B cell (primary cell): ENCODE measurements at regions not wholly inside any gene's neighbourhood (a gene's known extent, or its start where the extent isn't known, plus 50 kb on each side); places are given as distances from the start of the nearest gene placed in this dataset.

ENCODE experiments used
- ATAC-seq: fragments of 200-7000 bp; cut with Tn5 transposase; one replicate; pipeline ENCODE4 v1.10.0; 2021; ENCODE audit warnings: low read depth, mild to moderate bottlenecking, moderate number of reproducible peaks, moderate library complexity
- CTCF ChIA-PET: fragments of 350-600 bp; sonication (Branson Sonifier 250); formaldehyde crosslinking; loops from one replicate; lab custom pipeline; 2021; ENCODE audit warnings: antibody characterized with exemption, inconsistent platforms; lab: Charles Lee
- POLR2A ChIA-PET: fragments of 350-600 bp; sonication (Branson Sonifier 250); formaldehyde crosslinking; loops from one replicate; lab custom pipeline; 2021; ENCODE audit warnings: antibody characterized with exemption; lab: Charles Lee
- DNase-seq: peaks from one replicate; pipeline ENCODE4 v3.0.0; 2013
- H2AFZ ChIP-seq: 2 replicates; pipeline ENCODE4 v1.6.1; 2012; ENCODE audit warnings: mild to moderate bottlenecking, low read depth, low read length; ENCODE audit not compliant: insufficient read depth, poor library complexity, severe bottlenecking
- H3K27ac ChIP-seq, 2 donors: 1 replicate in 1 of 2; 2 replicates in 1 of 2; pipeline ENCODE4 v1.5.1; 2012 to 2013; ENCODE audit warnings: low read length in 2 of 2, mild to moderate bottlenecking in 2 of 2, moderate library complexity in 1 of 2
- H3K27me3 ChIP-seq, 4 experiments: fragments of 200-600 bp in 1 of 4; sonication (generic) in 1 of 4; replicated peaks in 1 of 4; 1 replicate in 2 of 4; 2 replicates in 2 of 4; pipeline versions ENCODE4 v1.6.1 to v1.7.0; 2013 to 2016; ENCODE audit warnings: low read length in 3 of 4, mild to moderate bottlenecking in 2 of 4, mixed read lengths in 1 of 4, moderate library complexity in 1 of 4; ENCODE audit not compliant: insufficient read depth in 4 of 4, control insufficient read depth in 3 of 4; ENCODE audit errors: control extremely low read depth in 1 of 4
- H3K36me3 ChIP-seq, 2 experiments: replicated peaks in 1 of 2; 1 replicate in 1 of 2; 2 replicates in 1 of 2; pipeline versions ENCODE4 v1.6.1 to v1.7.1; 2013; ENCODE audit warnings: low read length in 1 of 2; ENCODE audit not compliant: insufficient read depth in 2 of 2, control insufficient read depth in 1 of 2; ENCODE audit errors: control extremely low read depth in 1 of 2, extremely low read depth in 1 of 2
- H3K4me1 ChIP-seq, 2 donors: fragments of 200-600 bp in 1 of 2; sonication (generic) in 1 of 2; 1 replicate in 1 of 2; 2 replicates in 1 of 2; pipeline versions ENCODE4 v1.5.1 to v1.6.1; 2013 to 2017; ENCODE audit warnings: low read length in 2 of 2; ENCODE audit not compliant: control insufficient read depth in 2 of 2, insufficient read depth in 2 of 2
- H3K4me2 ChIP-seq: replicated peaks from 2 replicates; pipeline ENCODE3; 2012; ENCODE audit warnings: mild to moderate bottlenecking, low read depth, low read length; ENCODE audit not compliant: poor library complexity, severe bottlenecking
- H3K4me3 ChIP-seq, 5 experiments: fragments of 200-600 bp in 1 of 5; sonication (generic) in 1 of 5; 1 replicate in 3 of 5; 2 replicates in 2 of 5; pipeline versions ENCODE4 v1.5.1 to v1.7.0; 2011 to 2016; ENCODE audit warnings: low read length in 4 of 5, mild to moderate bottlenecking in 4 of 5, low read depth in 2 of 5, control low read depth in 1 of 5, moderate library complexity in 1 of 5; ENCODE audit not compliant: insufficient read depth in 1 of 5; ENCODE audit errors: control extremely low read depth in 1 of 5, extremely low read depth in 1 of 5
- H3K79me2 ChIP-seq: fragments of 200-600 bp; sonication (generic); one replicate; pipeline ENCODE4 v1.6.0; 2016; ENCODE audit warnings: low read length; ENCODE audit not compliant: control insufficient read depth, insufficient read depth
- H3K9ac ChIP-seq: fragments of 200-600 bp; sonication (generic); 2 replicates; pipeline ENCODE4 v1.6.1; 2017; ENCODE audit warnings: mild to moderate bottlenecking, low read length, moderate library complexity
- H3K9me3 ChIP-seq, 3 donors: one replicate each; pipeline versions ENCODE4 v1.6.1 to v1.7.1; 2013; ENCODE audit warnings: low read length in 2 of 3; ENCODE audit not compliant: control insufficient read depth in 2 of 3, insufficient read depth in 1 of 3; ENCODE audit errors: control extremely low read depth in 1 of 3
- H4K20me1 ChIP-seq: 2 replicates; pipeline ENCODE4 v1.6.0; 2012; ENCODE audit warnings: mild to moderate bottlenecking, low read length; ENCODE audit not compliant: insufficient read depth, control insufficient read depth, poor library complexity, severe bottlenecking
- H3K27ac Mint-ChIP-seq: one replicate; pipeline ENCODE4 v1.8.0; 2021; ENCODE audit warnings: mixed read lengths
- H3K27me3 Mint-ChIP-seq: one replicate; pipeline ENCODE4 v1.8.0; 2021; ENCODE audit warnings: mixed read lengths
- H3K4me1 Mint-ChIP-seq: one replicate; pipeline ENCODE4 v1.8.0; 2021; ENCODE audit warnings: mixed read lengths
- H3K4me3 Mint-ChIP-seq: one replicate; pipeline ENCODE4 v1.8.0; 2021; ENCODE audit warnings: mixed read lengths
- H3K9me3 Mint-ChIP-seq: one replicate; pipeline ENCODE4 v1.8.0; 2022; ENCODE audit warnings: mixed read lengths; ENCODE audit not compliant: insufficient read depth
- EZH2 ChIP-seq: IDR thresholded peaks from 2 replicates; pipeline ENCODE4 v1.6.1; 2012; ENCODE audit warnings: borderline replicate concordance, low read depth, mild to moderate bottlenecking, moderate library complexity, low read length; ENCODE audit not compliant: insufficient read depth, poor library complexity, severe bottlenecking
- WGBS: methylation state at CpG from one replicate; pipeline ENCODE4 v1.1.5; 2013; ENCODE audit warnings: missing lambda C conversion rate; ENCODE audit not compliant: insufficient coverage; 5-methylcytosine and 5-hydroxymethylcytosine counted together
- intact Hi-C: fragments of 100-400 bp; cut with micrococcal nuclease; formaldehyde crosslinking; loops from one replicate; pipeline ENCODE4 v1.10.0; 2022
- TF ChIP-seq, protein P1 (sequence below): fragments of 200-600 bp; IDR thresholded peaks from one replicate; pipeline ENCODE4 v1.8.0; 2022; ENCODE audit warnings: antibody characterized with exemption, mild to moderate bottlenecking

DNA sequence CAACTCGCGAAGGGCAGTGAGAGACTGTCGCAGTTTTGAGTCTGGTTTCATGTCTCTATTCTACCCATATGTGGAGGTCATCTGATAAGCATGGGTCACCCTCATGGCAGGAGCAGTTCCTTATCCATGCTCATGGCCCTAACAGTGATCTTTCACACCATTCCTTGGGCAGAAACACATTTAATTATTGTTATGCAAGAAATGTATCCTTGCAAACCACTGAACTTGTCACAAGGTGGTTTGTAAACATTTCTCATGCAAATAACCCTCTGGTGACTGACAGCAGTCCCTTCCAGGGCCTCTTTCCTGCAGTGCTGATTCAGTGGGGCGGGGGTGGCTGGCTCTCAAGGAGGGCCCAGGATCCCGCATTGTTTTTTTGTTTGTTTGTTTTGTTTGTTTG, 421.4 kb upstream of the RUNX1 start:
- ChIA-PET POLR2A (no interaction called here), CTCF (no interaction called here)
- no peak overlapping the region for H3K4me3 Mint-ChIP-seq
- no peaks in the 10 kb centered on the region for H3K4me1 Mint-ChIP-seq
- Histone ChIP-seq H3K27ac (no peak overlapping the region), H3K36me3 (no peaks in the 10 kb centered on the region), H3K27me3 (peaks cover 0 to 2% (median 0%) of the 10 kb centered on the region in 4 experiments), H2AFZ (no peak overlapping the region), H3K79me2 (no peaks in the 10 kb centered on the region), H4K20me1 (no peaks in the 10 kb centered on the region), H3K9ac (no peak overlapping the region), H3K9me3 (peaks cover 0 to 1% (median 0%) of the 10 kb centered on the region in 3 donors), H3K4me1 (no peaks in the 10 kb centered on the region), H3K4me3 (no peak overlapping the region), H3K4me2 (no peak overlapping the region)
- intact Hi-C loops: no loop called here
- TF ChIP-seq, protein P1, sequence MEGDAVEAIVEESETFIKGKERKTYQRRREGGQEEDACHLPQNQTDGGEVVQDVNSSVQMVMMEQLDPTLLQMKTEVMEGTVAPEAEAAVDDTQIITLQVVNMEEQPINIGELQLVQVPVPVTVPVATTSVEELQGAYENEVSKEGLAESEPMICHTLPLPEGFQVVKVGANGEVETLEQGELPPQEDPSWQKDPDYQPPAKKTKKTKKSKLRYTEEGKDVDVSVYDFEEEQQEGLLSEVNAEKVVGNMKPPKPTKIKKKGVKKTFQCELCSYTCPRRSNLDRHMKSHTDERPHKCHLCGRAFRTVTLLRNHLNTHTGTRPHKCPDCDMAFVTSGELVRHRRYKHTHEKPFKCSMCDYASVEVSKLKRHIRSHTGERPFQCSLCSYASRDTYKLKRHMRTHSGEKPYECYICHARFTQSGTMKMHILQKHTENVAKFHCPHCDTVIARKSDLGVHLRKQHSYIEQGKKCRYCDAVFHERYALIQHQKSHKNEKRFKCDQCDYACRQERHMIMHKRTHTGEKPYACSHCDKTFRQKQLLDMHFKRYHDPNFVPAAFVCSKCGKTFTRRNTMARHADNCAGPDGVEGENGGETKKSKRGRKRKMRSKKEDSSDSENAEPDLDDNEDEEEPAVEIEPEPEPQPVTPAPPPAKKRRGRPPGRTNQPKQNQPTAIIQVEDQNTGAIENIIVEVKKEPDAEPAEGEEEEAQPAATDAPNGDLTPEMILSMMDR: no peak
- no peak for TF ChIP-seq EZH2
- ATAC-seq (no peak), DNase-seq (no peak)
- 94% methylated on average over 3 of the region's 5 CpGs for WGBS
- peaks cover 6% of the 10 kb centered on the region for H3K9me3 Mint-ChIP-seq
- no peak overlapping the region for H3K27ac Mint-ChIP-seq
- peaks cover 17% of the 10 kb centered on the region for H3K27me3 Mint-ChIP-seq

DNA sequence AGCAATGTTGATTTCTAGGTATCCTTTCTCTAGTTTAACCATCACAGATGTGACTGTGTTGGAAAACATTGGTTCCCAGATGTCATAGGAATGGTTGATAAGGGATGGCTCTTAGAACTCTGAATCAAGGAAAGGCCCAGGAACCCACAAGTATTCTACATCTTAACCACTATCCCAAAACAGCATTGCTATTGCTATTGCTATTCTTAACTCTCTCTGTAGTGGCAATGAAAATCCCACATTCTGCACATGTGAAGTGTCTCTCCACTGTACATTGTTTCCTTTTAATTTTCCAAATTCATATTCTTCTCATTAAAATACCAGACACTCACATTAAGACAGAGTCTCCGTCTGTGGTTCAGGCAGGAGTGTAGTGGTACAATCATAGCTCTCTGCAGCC, 420.4 kb upstream of the RUNX1 start:
- Mint-ChIP-seq H3K27ac (no peak overlapping the region), H3K4me3 (no peak overlapping the region), H3K27me3 (peaks cover 16% of the 10 kb centered on the region), H3K9me3 (peaks cover 6% of the 10 kb centered on the region), H3K4me1 (no peaks in the 10 kb centered on the region)
- Histone ChIP-seq H3K9ac (no peak overlapping the region), H3K4me1 (no peaks in the 10 kb centered on the region), H3K4me2 (no peak overlapping the region), H4K20me1 (no peaks in the 10 kb centered on the region), H3K27ac (no peak overlapping the region), H3K36me3 (no peaks in the 10 kb centered on the region), H2AFZ (no peak overlapping the region), H3K27me3 (no peaks in the 10 kb centered on the region), H3K9me3 (peaks cover 0 to 1% (median 0%) of the 10 kb centered on the region in 3 donors), H3K79me2 (no peaks in the 10 kb centered on the region), H3K4me3 (no peak overlapping the region)
- CTCF ChIA-PET: no interaction called here
- no peak for ATAC-seq
- WGBS: 80% methylated on average over 1 of the region's 1 CpG
- no peak for DNase-seq
- POLR2A ChIA-PET: no interaction called here
- intact Hi-C loops: no loop called here
- TF ChIP-seq EZH2: no peak
- TF ChIP-seq, protein P1: no peak
